Keratinocyte (primary cell): ENCODE measurements at regions not wholly inside any gene's neighbourhood (a gene's known extent, or its start where the extent isn't known, plus 50 kb on each side); places are given as distances from the start of the nearest gene placed in this dataset.
A peak's percentile ranks its signal among the peaks of the same experiment; 100 is the strongest.
"Not testable (repeated sequence)": the region's sequence is repeated elsewhere in the genome, so short reads cannot be mapped to it uniquely, and the experiment has no call there.

Source experiments
- DNase-seq: peaks from one replicate; pipeline ENCODE4 v3.0.0-alpha.2; 2011; ENCODE audit warnings: low read depth, missing footprints, low spot score
- FAIRE-seq: peaks from 2 replicates; lab custom pipeline; 2011; peaks lifted over from hg19 to GRCh38; lab: Jason Lieb, UNC
- H2AFZ ChIP-seq: 2 replicates; pipeline ENCODE4 v1.6.0; 2012; ENCODE audit warnings: low read length, control low read depth, inconsistent platforms; ENCODE audit not compliant: control insufficient read depth
- H3K27ac ChIP-seq: 2 replicates; pipeline ENCODE4 v1.5.1; 2011; ENCODE audit warnings: low read length; ENCODE audit not compliant: control insufficient read depth, insufficient read depth
- H3K27me3 ChIP-seq: 3 replicates; pipeline ENCODE4 v1.6.0; 2011; ENCODE audit warnings: low read length; ENCODE audit not compliant: control insufficient read depth, insufficient read depth; ENCODE audit errors: extremely low read depth
- H3K36me3 ChIP-seq, 2 experiments: 2 replicates in 1 of 2; 3 replicates in 1 of 2; pipeline ENCODE4 v1.5.1; 2011; ENCODE audit warnings: low read length in 2 of 2, mild to moderate bottlenecking in 1 of 2; ENCODE audit not compliant: control insufficient read depth in 2 of 2, insufficient read depth in 2 of 2; ENCODE audit errors: extremely low read depth in 1 of 2
- H3K4me1 ChIP-seq: 3 replicates; pipeline ENCODE4 v1.5.1; 2011; ENCODE audit warnings: low read length; ENCODE audit not compliant: control insufficient read depth, insufficient read depth; ENCODE audit errors: extremely low read depth
- H3K4me2 ChIP-seq: 3 replicates; pipeline ENCODE4 v1.6.0; 2011; ENCODE audit warnings: low read depth, low read length; ENCODE audit not compliant: control insufficient read depth, insufficient read depth; ENCODE audit errors: extremely low read depth
- H3K4me3 ChIP-seq, 3 experiments: fragments of 200-600 bp in 1 of 3; sonication (generic) in 1 of 3; 2 replicates in 2 of 3; 3 replicates in 1 of 3; pipeline ENCODE4 v1.5.1; 2011 to 2016; ENCODE audit warnings: low read length in 3 of 3, mild to moderate bottlenecking in 3 of 3, control low read depth in 2 of 3, inconsistent platforms in 1 of 3, low read depth in 1 of 3, mixed read lengths in 1 of 3, mixed run types in 1 of 3, moderate library complexity in 1 of 3; ENCODE audit not compliant: control insufficient read depth in 2 of 3, insufficient read depth in 2 of 3; ENCODE audit errors: extremely low read depth in 1 of 3
- H3K79me2 ChIP-seq: 2 replicates; pipeline ENCODE4 v1.6.0; 2012; ENCODE audit warnings: low read length; ENCODE audit not compliant: control insufficient read depth, insufficient read depth
- H3K9ac ChIP-seq: 3 replicates; pipeline ENCODE4 v1.6.0; 2011; ENCODE audit warnings: low read length; ENCODE audit not compliant: control insufficient read depth, insufficient read depth; ENCODE audit errors: extremely low read depth
- H3K9me1 ChIP-seq: 3 replicates; pipeline ENCODE4 v1.6.0; 2011; ENCODE audit warnings: low read length; ENCODE audit not compliant: control insufficient read depth, insufficient read depth; ENCODE audit errors: extremely low read depth
- H3K9me3 ChIP-seq: 2 replicates; pipeline ENCODE4 v1.5.1; 2012; ENCODE audit warnings: low read depth, low read length; ENCODE audit not compliant: control insufficient read depth
- H4K20me1 ChIP-seq: 3 replicates; pipeline ENCODE4 v1.6.0; 2011; ENCODE audit warnings: low read length; ENCODE audit not compliant: control insufficient read depth, insufficient read depth; ENCODE audit errors: extremely low read depth
- CTCF ChIP-seq, 3 experiments: IDR thresholded peaks in 1 of 3; conservative IDR thresholded peaks in 1 of 3; optimal IDR thresholded peaks in 1 of 3; 2 replicates in 2 of 3; 3 replicates in 1 of 3; pipeline versions ENCODE3 to v1.5.1; 2011; ENCODE audit warnings: low read length in 3 of 3, mild to moderate bottlenecking in 3 of 3, moderate library complexity in 2 of 3, control low read depth in 1 of 3, inconsistent platforms in 1 of 3; ENCODE audit not compliant: insufficient read depth in 2 of 3; ENCODE audit errors: extremely low read depth in 1 of 3
- EZH2 ChIP-seq: IDR thresholded peaks from one replicate; pipeline ENCODE4 v1.6.1; 2012; ENCODE audit warnings: inconsistent platforms, mild to moderate bottlenecking, low read length, moderate library complexity
- dilution Hi-C: fragments of 300-500 bp; cut with MboI; formaldehyde crosslinking; loops from one replicate; pipeline ENCODE4 v1.7.0; 2020; ENCODE audit warnings: low sequenced_read_pairs; ENCODE audit not compliant: extremely low pct_ligation_motif_present

GRCh38 chrX:37509349-37509748 is 62.1 kb upstream of the LANCL3 start:
- no peak overlapping the region for H3K9ac ChIP-seq
- no peak overlapping the region for H2AFZ ChIP-seq
- no peak overlapping the region for H3K4me2 ChIP-seq
- FAIRE-seq (peak; percentile 83), DNase-seq (no peak)
- peak in 2 of 3 experiments; percentile 28 to 40 for TF ChIP-seq CTCF (optimal IDR thresholded peaks at IDR 0.05 in 1 of 3, IDR thresholded peaks at IDR 0.05 in 1 of 3, conservative IDR thresholded peaks at IDR 0.05 in 1 of 3; ENCODE audit: extremely low read depth in 1 of 3, insufficient read depth in 2 of 3, low read length in 3 of 3)
- no peak for TF ChIP-seq EZH2
- no peaks in the 10 kb centered on the region for H3K27me3 ChIP-seq
- no peak overlapping the region for H3K27ac ChIP-seq
- no peaks in the 10 kb centered on the region for H3K4me1 ChIP-seq
- H4K20me1 ChIP-seq, result no peaks in the 10 kb centered on the region
- no peaks in the 10 kb centered on the region for H3K9me1 ChIP-seq
- no peaks in the 10 kb centered on the region for H3K36me3 ChIP-seq
- H3K9me3 ChIP-seq, result no peaks in the 10 kb centered on the region
- dilution Hi-C loops, result no loop called here
- no peaks in the 10 kb centered on the region for H3K79me2 ChIP-seq
- H3K4me3 ChIP-seq, result no peak overlapping the region

- peak; percentile 69 for FAIRE-seq
- DNase-seq, H3K27me3 ChIP-seq, H4K20me1 ChIP-seq, dilution Hi-C loops, H3K9me1 ChIP-seq, H3K4me1 ChIP-seq, H3K9ac ChIP-seq, H3K36me3 ChIP-seq, H3K4me3 ChIP-seq, H3K79me2 ChIP-seq, H2AFZ ChIP-seq, H3K9me3 ChIP-seq, H3K4me2 ChIP-seq, H3K27ac ChIP-seq: not testable (repeated sequence)
These were observed 54.9 kb upstream of the LANCL3 start for GRCh38 chrX:37516512-37516911.

GRCh38 chrX:37519261-37519660 is 52.2 kb upstream of the LANCL3 start:
- H3K4me2 ChIP-seq, FAIRE-seq, H3K9me3 ChIP-seq, H3K36me3 ChIP-seq, DNase-seq, H3K27ac ChIP-seq, dilution Hi-C loops, H4K20me1 ChIP-seq, H3K27me3 ChIP-seq, H3K79me2 ChIP-seq, H3K4me1 ChIP-seq, H3K4me3 ChIP-seq, H2AFZ ChIP-seq, H3K9ac ChIP-seq, H3K9me1 ChIP-seq: not testable (repeated sequence)

GRCh38 chrX:37520860-37521450 is 50.5 kb upstream of the LANCL3 start:
- H3K9ac ChIP-seq, H3K79me2 ChIP-seq, H3K27ac ChIP-seq, H3K9me3 ChIP-seq, H3K36me3 ChIP-seq, H3K9me1 ChIP-seq, H2AFZ ChIP-seq, H3K4me1 ChIP-seq, dilution Hi-C loops, H3K4me2 ChIP-seq, H4K20me1 ChIP-seq, H3K4me3 ChIP-seq, H3K27me3 ChIP-seq: not testable (repeated sequence)
- FAIRE-seq, result peak; percentile 77
- peak; percentile 13 for DNase-seq
